Ovary (tissue), 3 donors: ENCODE measurements at regions not wholly inside any gene's neighbourhood (a gene's known extent, or its start where the extent isn't known, plus 50 kb on each side); places are given as distances from the start of the nearest gene placed in this dataset.

Experiments
- CTCF ChIP-seq, 3 donors: fragments of 450-650 bp in 2 of 3; fragments of 200-600 bp in 1 of 3; IDR thresholded peaks; one replicate each; pipeline versions ENCODE4 v1.5.1 to v1.8.0; 2016 to 2022; ENCODE audit warnings: antibody characterized with exemption in 3 of 3, mild to moderate bottlenecking in 1 of 3
- EP300 ChIP-seq: sonication (generic); formaldehyde crosslinking; IDR thresholded peaks from one replicate; pipeline ENCODE4 v1.6.1; 2017; ENCODE audit warnings: antibody characterized with exemption
- POLR2A ChIP-seq: fragments of 450-650 bp; IDR thresholded peaks from one replicate; pipeline ENCODE4 v1.6.1; 2017; ENCODE audit warnings: antibody characterized with exemption, mild to moderate bottlenecking, moderate library complexity
- donor health status: DM: no; HTN: no; CAD: no.

- TF ChIP-seq POLR2A (no peak), CTCF (IDR thresholded peaks at IDR 0.05) (no peak), EP300 (no peak)
Observed at GRCh38 chr1:100643471-100644196, 75.9 kb upstream of the VCAM1 start.
